ENCODE measurements at regions not wholly inside any gene's neighbourhood (a gene's known extent, or its start where the extent isn't known, plus 50 kb on each side); places are given as distances from the start of the nearest gene placed in this dataset.

GRCh38 chr9:3597792-3598191 lies 72.0 kb upstream of the RFX3 start:
- TF ChIP-seq POLR2A (IDR thresholded peaks at IDR 0.05) (no peak), CTCF (IDR thresholded peaks at IDR 0.05) (no peak)
